IPS-20b (cell line): ENCODE measurements at regions not wholly inside any gene's neighbourhood (a gene's known extent, or its start where the extent isn't known, plus 50 kb on each side); places are given as distances from the start of the nearest gene placed in this dataset.

ENCODE experiments used
- H3K27ac ChIP-seq: one replicate; pipeline ENCODE4 v1.5.1; 2013; ENCODE audit warnings: low read length
- H3K27me3 ChIP-seq: 2 replicates; pipeline ENCODE4 v1.6.1; 2013; ENCODE audit warnings: mild to moderate bottlenecking, low read length, inconsistent platforms; ENCODE audit not compliant: insufficient read depth
- H3K36me3 ChIP-seq: 2 replicates; pipeline ENCODE4 v1.6.1; 2013; ENCODE audit warnings: low read depth, mild to moderate bottlenecking, inconsistent platforms, low read length, moderate library complexity; ENCODE audit not compliant: insufficient read depth
- H3K4me1 ChIP-seq: 2 replicates; pipeline ENCODE4 v1.6.1; 2013; ENCODE audit warnings: mild to moderate bottlenecking, control low read depth, inconsistent platforms, low read length, moderate library complexity; ENCODE audit not compliant: insufficient read depth
- H3K4me3 ChIP-seq: 2 replicates; pipeline ENCODE4 v1.5.1; 2013; ENCODE audit warnings: mild to moderate bottlenecking, low read length, inconsistent platforms
- H3K9ac ChIP-seq: 2 replicates; pipeline ENCODE4 v1.6.1; 2013; ENCODE audit warnings: low read depth, mild to moderate bottlenecking, inconsistent platforms, low read length, moderate library complexity
- H3K9me3 ChIP-seq: 2 replicates; pipeline ENCODE4 v1.6.1; 2013; ENCODE audit warnings: mild to moderate bottlenecking, low read depth, low read length, inconsistent platforms; ENCODE audit not compliant: insufficient read depth

DNA sequence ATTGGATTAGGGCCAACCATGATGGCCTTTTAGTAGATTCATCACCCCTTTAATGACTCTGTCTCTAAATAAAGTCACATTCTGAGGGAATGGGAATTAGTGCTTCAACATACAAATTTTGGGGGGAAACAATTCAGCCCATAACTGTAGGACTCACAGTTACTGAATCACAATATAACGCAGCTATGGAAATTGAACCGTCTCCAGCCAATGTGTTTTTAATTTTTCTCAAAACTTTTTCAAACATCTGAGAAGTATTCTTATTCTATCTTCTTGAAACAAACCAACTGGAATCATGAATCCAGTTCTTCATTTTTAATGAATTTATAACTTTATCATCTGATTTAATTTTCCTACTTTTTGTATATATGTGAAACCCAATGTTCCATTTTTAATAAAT is 373.1 kb upstream of the SYT4 start:
- H3K27ac ChIP-seq = no peak overlapping the region
- H3K4me1 ChIP-seq = no peaks in the 10 kb centered on the region
- H3K9ac ChIP-seq = no peak overlapping the region
- H3K9me3 ChIP-seq = 0 out of 2 replicates have a peak, but pooled peaks cover 4% of the 10 kb centered on the region
- H3K4me3 ChIP-seq = no peak overlapping the region
- H3K36me3 ChIP-seq = no peaks in the 10 kb centered on the region
- no peaks in the 10 kb centered on the region for H3K27me3 ChIP-seq

DNA sequence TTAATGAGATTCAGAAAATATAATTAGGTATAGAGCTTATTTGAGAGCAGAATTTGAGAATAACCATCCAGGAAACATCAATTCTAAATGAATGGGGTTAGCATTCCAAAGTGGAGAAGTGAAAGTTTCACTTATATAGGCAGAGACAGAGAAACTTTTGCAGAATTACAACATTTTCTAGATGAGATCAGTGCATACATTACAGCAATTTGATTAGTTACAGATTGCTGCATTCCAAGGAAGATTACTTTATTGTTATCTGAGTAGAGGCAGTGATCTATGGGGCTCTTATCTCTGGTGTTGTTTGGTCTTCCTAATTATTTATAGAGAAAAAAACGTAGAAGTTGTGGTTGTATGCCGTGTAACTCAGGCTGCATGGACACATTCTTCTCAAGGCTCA is 373.8 kb upstream of the SYT4 start:
- Histone ChIP-seq H3K9me3 (0 out of 2 replicates have a peak, but pooled peaks cover 4% of the 10 kb centered on the region), H3K36me3 (no peaks in the 10 kb centered on the region), H3K27ac (no peak overlapping the region), H3K9ac (no peak overlapping the region), H3K4me3 (no peak overlapping the region), H3K27me3 (no peaks in the 10 kb centered on the region), H3K4me1 (no peaks in the 10 kb centered on the region)

DNA sequence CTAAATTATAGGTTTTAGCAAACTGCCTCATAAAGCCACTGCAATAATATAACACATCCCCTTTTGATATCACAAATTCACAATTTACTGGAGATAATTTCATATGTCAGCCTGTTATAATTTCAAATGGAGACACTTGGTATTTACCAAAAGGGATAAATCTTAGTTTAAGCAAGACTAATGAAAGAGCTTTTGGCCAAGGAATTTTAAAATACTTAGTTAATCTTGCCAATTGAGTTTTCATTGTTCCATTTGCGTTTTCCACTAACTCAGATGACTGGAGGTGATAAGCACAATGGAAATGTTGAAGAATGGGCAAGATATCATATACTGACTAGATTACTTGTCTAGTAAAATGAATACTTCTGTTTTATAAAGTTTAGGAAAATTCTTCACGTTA is 379.3 kb upstream of the SYT4 start:
- Histone ChIP-seq H3K27ac (no peak overlapping the region), H3K4me1 (no peaks in the 10 kb centered on the region), H3K27me3 (no peaks in the 10 kb centered on the region), H3K4me3 (no peak overlapping the region), H3K36me3 (no peaks in the 10 kb centered on the region), H3K9me3 (0 out of 2 replicates have a peak, but pooled peaks cover 4% of the 10 kb centered on the region), H3K9ac (no peak overlapping the region)

DNA sequence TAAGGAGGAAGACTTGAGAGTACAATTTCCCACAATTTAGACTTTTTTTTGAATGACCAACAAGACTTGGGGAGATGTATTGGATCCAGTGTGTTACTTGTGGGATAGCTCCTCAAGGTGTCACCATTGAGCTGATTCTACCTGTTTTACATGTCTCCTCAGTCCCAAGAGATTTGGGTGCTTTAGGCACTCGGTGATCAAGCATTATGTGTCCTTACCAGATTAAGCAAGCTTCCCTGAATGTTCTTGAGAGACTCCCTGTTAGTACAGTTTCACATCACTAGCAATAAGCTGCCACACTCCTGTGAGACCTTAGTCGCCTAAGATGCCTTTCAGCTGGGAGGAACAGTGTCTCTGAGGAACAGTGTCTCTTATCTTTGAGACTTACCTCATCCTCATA is 384.3 kb upstream of the SYT4 start:
- no peaks in the 10 kb centered on the region for H3K4me1 ChIP-seq
- H3K27ac ChIP-seq = no peak overlapping the region
- H3K4me3 ChIP-seq = no peak overlapping the region
- H3K9ac ChIP-seq = no peak overlapping the region
- no peaks in the 10 kb centered on the region for H3K27me3 ChIP-seq
- no peaks in the 10 kb centered on the region for H3K36me3 ChIP-seq
- H3K9me3 ChIP-seq = no peaks in the 10 kb centered on the region

DNA sequence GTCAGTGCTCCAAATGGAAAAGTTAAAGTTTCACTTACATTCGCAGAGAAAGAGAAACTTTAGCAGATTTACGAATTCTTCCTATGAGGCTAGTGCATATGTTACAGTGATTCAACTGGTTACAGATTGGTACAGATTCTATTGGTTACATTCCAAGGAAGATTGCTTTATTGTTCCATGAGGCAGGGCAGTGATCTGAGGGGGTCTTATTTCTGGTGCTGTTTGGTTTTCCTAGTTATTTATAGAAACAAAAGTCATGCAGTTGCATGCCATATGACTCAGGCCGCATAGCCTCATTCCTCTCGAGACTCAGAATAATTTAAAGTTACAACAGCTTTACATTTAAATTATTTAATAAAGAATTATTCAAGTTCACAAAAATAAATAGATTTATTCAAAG is 385.4 kb upstream of the SYT4 start:
- Histone ChIP-seq H3K9ac (no peak overlapping the region), H3K4me3 (no peak overlapping the region), H3K4me1 (no peaks in the 10 kb centered on the region), H3K36me3 (no peaks in the 10 kb centered on the region), H3K9me3 (no peaks in the 10 kb centered on the region), H3K27me3 (no peaks in the 10 kb centered on the region), H3K27ac (no peak overlapping the region)

DNA sequence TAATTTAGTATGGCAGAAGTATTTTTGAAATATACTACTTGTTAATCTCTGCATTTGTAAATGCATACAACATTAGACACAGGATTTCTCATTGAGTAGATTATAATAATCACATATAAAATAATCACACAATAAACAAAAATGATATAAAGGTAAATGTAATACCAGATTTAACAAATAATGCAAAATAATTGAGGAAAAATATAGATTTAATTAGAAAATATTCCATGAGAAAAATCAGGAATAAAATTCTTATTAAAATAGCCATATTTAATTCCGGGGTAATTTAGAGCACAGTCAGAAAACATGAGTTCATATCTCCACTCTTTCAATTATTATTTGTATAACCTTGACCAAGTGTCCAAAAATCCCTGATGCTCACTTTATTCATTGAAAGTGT is 385.9 kb upstream of the SYT4 start:
- Histone ChIP-seq H3K9ac (no peak overlapping the region), H3K4me3 (no peak overlapping the region), H3K4me1 (no peaks in the 10 kb centered on the region), H3K27me3 (no peaks in the 10 kb centered on the region), H3K36me3 (no peaks in the 10 kb centered on the region), H3K27ac (no peak overlapping the region), H3K9me3 (no peaks in the 10 kb centered on the region)

- Histone ChIP-seq H3K9ac (no peak overlapping the region), H3K27ac (no peak overlapping the region), H3K4me1 (0 out of 2 replicates have a peak, but pooled peaks cover 1% of the 10 kb centered on the region), H3K9me3 (no peaks in the 10 kb centered on the region), H3K4me3 (no peak overlapping the region), H3K36me3 (no peaks in the 10 kb centered on the region), H3K27me3 (no peaks in the 10 kb centered on the region)
Measured at GRCh38 chr18:43664487-43665008, 387.3 kb upstream of the SYT4 start.

DNA sequence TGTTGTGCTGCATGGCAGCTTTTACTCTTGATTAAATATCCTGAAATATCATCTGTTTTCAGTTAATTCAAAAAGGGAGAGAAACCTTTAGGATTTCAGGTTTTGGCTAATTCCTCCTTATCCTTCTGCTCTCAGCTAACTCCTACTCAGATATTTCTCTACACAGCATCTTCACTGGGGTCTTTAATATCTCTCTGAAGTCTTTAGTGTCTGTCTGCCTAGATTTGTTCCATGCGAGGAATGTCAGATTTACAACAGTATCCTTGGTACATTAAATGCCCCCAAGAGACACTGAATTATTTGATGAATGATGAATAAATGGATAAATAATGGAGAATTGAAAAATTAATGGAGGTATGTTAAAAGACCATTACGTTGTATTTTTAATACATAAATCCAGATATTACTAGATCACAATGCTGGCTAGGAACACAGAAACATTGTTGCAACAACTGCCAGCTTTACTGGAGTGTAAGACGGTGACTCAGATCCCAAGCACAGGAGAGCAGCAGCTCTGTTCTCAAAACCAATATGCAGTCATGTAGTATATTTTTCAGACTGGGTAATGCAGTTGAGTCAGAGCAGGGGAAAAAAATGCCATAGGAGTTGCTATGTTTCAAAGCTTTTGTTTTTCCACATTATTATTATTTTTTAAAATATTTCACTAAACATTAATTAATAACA is 388.0 kb upstream of the SYT4 start:
- Histone ChIP-seq H3K36me3 (no peaks in the 10 kb centered on the region), H3K27ac (no peak overlapping the region), H3K4me3 (no peak overlapping the region), H3K9ac (no peak overlapping the region), H3K27me3 (no peaks in the 10 kb centered on the region), H3K4me1 (0 out of 2 replicates have a peak, but pooled peaks cover 2% of the 10 kb centered on the region), H3K9me3 (no peaks in the 10 kb centered on the region)

GRCh38 chr18:43668866-43669265 is 391.6 kb upstream of the SYT4 start:
- H3K36me3 ChIP-seq = no peaks in the 10 kb centered on the region
- H3K9ac ChIP-seq = no peak overlapping the region
- H3K4me3 ChIP-seq = no peak overlapping the region
- no peaks in the 10 kb centered on the region for H3K27me3 ChIP-seq
- no peak overlapping the region for H3K27ac ChIP-seq
- no peaks in the 10 kb centered on the region for H3K9me3 ChIP-seq
- H3K4me1 ChIP-seq = 0 out of 2 replicates have a peak, but pooled peaks cover 2% of the 10 kb centered on the region

DNA sequence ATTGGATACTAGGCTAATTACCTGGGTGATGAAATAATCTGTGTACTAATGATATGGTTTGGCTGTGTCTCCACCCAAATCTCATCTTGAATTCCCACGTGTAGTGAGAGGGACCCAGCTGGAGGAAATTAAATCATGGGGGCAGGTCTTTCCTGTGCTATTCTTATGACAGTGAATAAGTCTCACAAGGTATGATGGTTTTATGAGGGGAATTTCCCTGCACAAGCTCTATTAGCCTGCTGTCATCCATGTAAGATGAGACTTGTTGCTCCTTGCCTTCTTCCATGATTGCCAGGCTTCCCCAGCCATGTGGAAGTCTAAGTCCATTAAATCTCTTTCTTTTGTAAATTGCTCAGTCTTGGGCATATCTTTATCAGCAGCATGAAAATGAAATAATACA is 394.1 kb upstream of the SYT4 start:
- H3K4me3 ChIP-seq = no peak overlapping the region
- no peak overlapping the region for H3K9ac ChIP-seq
- no peaks in the 10 kb centered on the region for H3K9me3 ChIP-seq
- H3K36me3 ChIP-seq = no peaks in the 10 kb centered on the region
- 0 out of 2 replicates have a peak, but pooled peaks cover 2% of the 10 kb centered on the region for H3K4me1 ChIP-seq
- no peaks in the 10 kb centered on the region for H3K27me3 ChIP-seq
- H3K27ac ChIP-seq = no peak overlapping the region

- no peak overlapping the region for H3K4me3 ChIP-seq
- peaks cover 4% of the 10 kb centered on the region for H3K4me1 ChIP-seq
- H3K27ac ChIP-seq = no peak overlapping the region
- no peaks in the 10 kb centered on the region for H3K27me3 ChIP-seq
- no peak overlapping the region for H3K9ac ChIP-seq
- H3K36me3 ChIP-seq = no peaks in the 10 kb centered on the region
- H3K9me3 ChIP-seq = no peaks in the 10 kb centered on the region
Measured at GRCh38 chr18:43680096-43680495, 402.8 kb upstream of the SYT4 start.

GRCh38 chr18:43681661-43682060 is 404.4 kb upstream of the SYT4 start:
- no peaks in the 10 kb centered on the region for H3K27me3 ChIP-seq
- H3K9ac ChIP-seq = no peak overlapping the region
- no peaks in the 10 kb centered on the region for H3K9me3 ChIP-seq
- no peak overlapping the region for H3K27ac ChIP-seq
- H3K4me3 ChIP-seq = no peak overlapping the region
- H3K36me3 ChIP-seq = no peaks in the 10 kb centered on the region
- peaks cover 4% of the 10 kb centered on the region for H3K4me1 ChIP-seq
